ENCODE measurements at regions not wholly inside any gene's neighbourhood (a gene's known extent, or its start where the extent isn't known, plus 50 kb on each side); places are given as distances from the start of the nearest gene placed in this dataset.

GRCh38 chr6:100246206-100246605 lies 218.5 kb downstream of the SIM1 start:
- TF ChIP-seq MYC (IDR thresholded peaks at IDR 0.05; ENCODE audit: low read depth, low read length) (no peak), MAX (IDR thresholded peaks at IDR 0.05; ENCODE audit: low read depth, low read length) (no peak), CTCF (IDR thresholded peaks at IDR 0.05; ENCODE audit: low read depth, low read length) (no peak), POLR2A (IDR thresholded peaks at IDR 0.05; ENCODE audit: extremely low read depth, insufficient read length) (no peak)
- H3K4me3 ChIP-seq (ENCODE audit: low read depth, low read length): no peak overlapping the region
- no peak for DNase-seq (ENCODE audit: low read depth)

- DNase-seq (ENCODE audit: low read depth): no peak
- H3K4me3 ChIP-seq (ENCODE audit: low read depth, low read length): no peak overlapping the region
- TF ChIP-seq POLR2A (IDR thresholded peaks at IDR 0.05; ENCODE audit: extremely low read depth, insufficient read length): no peak
- no peak for TF ChIP-seq MAX (IDR thresholded peaks at IDR 0.05; ENCODE audit: low read depth, low read length)
- TF ChIP-seq MYC (IDR thresholded peaks at IDR 0.05; ENCODE audit: low read depth, low read length): no peak
- TF ChIP-seq CTCF (IDR thresholded peaks at IDR 0.05; ENCODE audit: low read depth, low read length): no peak
Measured at GRCh38 chr6:100240798-100241197, 223.9 kb downstream of the SIM1 start.

GRCh38 chr6:100237821-100238220 lies 226.9 kb downstream of the SIM1 start:
- TF ChIP-seq MAX (IDR thresholded peaks at IDR 0.05; ENCODE audit: low read depth, low read length) (no peak), MYC (IDR thresholded peaks at IDR 0.05; ENCODE audit: low read depth, low read length) (no peak), POLR2A (IDR thresholded peaks at IDR 0.05; ENCODE audit: extremely low read depth, insufficient read length) (no peak), CTCF (IDR thresholded peaks at IDR 0.05; ENCODE audit: low read depth, low read length) (no peak)
- no peak overlapping the region for H3K4me3 ChIP-seq (ENCODE audit: low read depth, low read length)
- DNase-seq (ENCODE audit: low read depth): no peak

- no peak overlapping the region for H3K4me3 ChIP-seq (ENCODE audit: low read depth, low read length)
- TF ChIP-seq MAX (IDR thresholded peaks at IDR 0.05; ENCODE audit: low read depth, low read length) (no peak), CTCF (IDR thresholded peaks at IDR 0.05; ENCODE audit: low read depth, low read length) (no peak)
- DNase-seq (ENCODE audit: low read depth): no peak
Measured at GRCh38 chr6:100236389-100236788, 228.3 kb downstream of the SIM1 start.

- TF ChIP-seq CTCF (IDR thresholded peaks at IDR 0.05; ENCODE audit: low read depth, low read length) (no peak), POLR2A (IDR thresholded peaks at IDR 0.05; ENCODE audit: extremely low read depth, insufficient read length) (no peak), MAX (IDR thresholded peaks at IDR 0.05; ENCODE audit: low read depth, low read length) (no peak), MYC (IDR thresholded peaks at IDR 0.05; ENCODE audit: low read depth, low read length) (no peak)
- no peak overlapping the region for H3K4me3 ChIP-seq (ENCODE audit: low read depth, low read length)
- DNase-seq (ENCODE audit: low read depth): no peak
Measured at GRCh38 chr6:100235631-100236030, 229.1 kb downstream of the SIM1 start.

GRCh38 chr6:100234625-100235024 lies 230.1 kb downstream of the SIM1 start:
- no peak for TF ChIP-seq CTCF (IDR thresholded peaks at IDR 0.05; ENCODE audit: low read depth, low read length)
- no peak for TF ChIP-seq POLR2A (IDR thresholded peaks at IDR 0.05; ENCODE audit: extremely low read depth, insufficient read length)
- no peak for TF ChIP-seq MAX (IDR thresholded peaks at IDR 0.05; ENCODE audit: low read depth, low read length)
- TF ChIP-seq MYC (IDR thresholded peaks at IDR 0.05; ENCODE audit: low read depth, low read length): no peak
- H3K4me3 ChIP-seq (ENCODE audit: low read depth, low read length): no peak overlapping the region
- DNase-seq (ENCODE audit: low read depth): no peak

All from NB4 (cell line).